ENCODE measurements at regions not wholly inside any gene's neighbourhood (a gene's known extent, or its start where the extent isn't known, plus 50 kb on each side); places are given as distances from the start of the nearest gene placed in this dataset.

GRCh38 chr5:67686746-67687145, 490.1 kb upstream of the CD180 start:
- TF ChIP-seq MYC (IDR thresholded peaks at IDR 0.05; ENCODE audit: low read depth, low read length) (no peak), JUN (IDR thresholded peaks at IDR 0.05; ENCODE audit: borderline replicate concordance, insufficient read depth, insufficient read length, low read depth) (no peak), GATA2 (IDR thresholded peaks at IDR 0.05; ENCODE audit: insufficient read depth, insufficient read length, low read depth, low read length) (no peak), POLR2AphosphoS5 (IDR thresholded peaks at IDR 0.05; ENCODE audit: insufficient read depth, low read depth, low read length) (no peak), POLR2A (IDR thresholded peaks at IDR 0.05; ENCODE audit: low read depth, low read length) (no peak), MAX (IDR thresholded peaks at IDR 0.05; ENCODE audit: insufficient read depth, insufficient read length) (no peak)
- no peak overlapping the region for H2AFZ ChIP-seq (ENCODE audit: low read depth, low read length)
- H3K9me1 ChIP-seq (replicated peaks; ENCODE audit: control insufficient read depth, extremely low read depth, insufficient read depth, low read length): no peaks in the 10 kb centered on the region
- CTCF ChIA-PET: no interaction called here
- intact Hi-C loops (cut with micrococcal nuclease): no loop called here
- H3K36me3 ChIP-seq (ENCODE audit: control insufficient read depth in 2 of 2, extremely low read depth in 1 of 2, insufficient read depth in 2 of 2, low read length in 2 of 2): no peaks in the 10 kb centered on the region
- no peaks in the 10 kb centered on the region for H3K79me2 ChIP-seq (ENCODE audit: control insufficient read depth, insufficient read depth, low read length)
- H3K9me3 ChIP-seq (replicated peaks; ENCODE audit: control insufficient read depth, insufficient read depth, low read length): no peaks in the 10 kb centered on the region
- BruUV-seq (replicated peaks): no TSS peak
- no peak for FAIRE-seq
- POLR2A ChIA-PET: no interaction called here
- H3K4me1 ChIP-seq (ENCODE audit: control insufficient read depth, extremely low read depth, insufficient read depth, low read length): no peaks in the 10 kb centered on the region
- no peak for DNase-seq (ENCODE audit: low read depth, low spot score)
- no peak overlapping the region for H3K27ac ChIP-seq (ENCODE audit: insufficient read depth, low read depth, low read length)
- no peak overlapping the region for H3K4me3 ChIP-seq (replicated peaks in 1 of 3; ENCODE audit: insufficient read depth in 1 of 3, low read depth in 1 of 3, low read length in 3 of 3)
- no peak overlapping the region for H3K4me2 ChIP-seq (ENCODE audit: insufficient read depth, low read length)
- H4K20me1 ChIP-seq (replicated peaks; ENCODE audit: control insufficient read depth, extremely low read depth, insufficient read depth, low read length): no peaks in the 10 kb centered on the region
- H3K27me3 ChIP-seq (ENCODE audit: control insufficient read depth in 2 of 2, insufficient read depth in 2 of 2, low read length in 2 of 2): no peaks in the 10 kb centered on the region
- dilution Hi-C loops (cut with MboI; ENCODE audit: extremely low pct_ligation_motif_present, low sequenced_read_pairs): no loop called here
- no peak overlapping the region for H3K9ac ChIP-seq (replicated peaks; ENCODE audit: extremely low read depth, insufficient read depth, low read length)

GRCh38 chr5:67681703-67682102, 485.1 kb upstream of the CD180 start:
- intact Hi-C loops (cut with micrococcal nuclease): no loop called here
- FAIRE-seq (no peak), DNase-seq (ENCODE audit: low read depth, low spot score) (no peak)
- H3K79me2 ChIP-seq (ENCODE audit: control insufficient read depth, insufficient read depth, low read length): no peaks in the 10 kb centered on the region
- TF ChIP-seq CTCF (IDR thresholded peaks at IDR 0.05; ENCODE audit: extremely low read depth in 1 of 2, insufficient read depth in 1 of 2, low read depth in 1 of 2, low read length in 2 of 2): no peak
- TF ChIP-seq EZH2 (IDR thresholded peaks at IDR 0.05; ENCODE audit: borderline replicate concordance, low read depth, low read length, severe bottlenecking): no peak
- no peak for TF ChIP-seq JUN (IDR thresholded peaks at IDR 0.05; ENCODE audit: borderline replicate concordance, insufficient read depth, insufficient read length, low read depth)
- TF ChIP-seq GATA2 (IDR thresholded peaks at IDR 0.05; ENCODE audit: insufficient read depth, insufficient read length, low read depth, low read length): no peak
- no peak for TF ChIP-seq POLR2A (IDR thresholded peaks at IDR 0.05; ENCODE audit: low read depth, low read length)
- no peak for TF ChIP-seq FOS (IDR thresholded peaks at IDR 0.05; ENCODE audit: borderline replicate concordance, insufficient read depth, low read length)
- TF ChIP-seq MYC (IDR thresholded peaks at IDR 0.05; ENCODE audit: low read depth, low read length): no peak
- TF ChIP-seq POLR2AphosphoS5 (IDR thresholded peaks at IDR 0.05; ENCODE audit: insufficient read depth, low read depth, low read length): no peak
- TF ChIP-seq MAX (IDR thresholded peaks at IDR 0.05; ENCODE audit: insufficient read depth, insufficient read length): no peak
- dilution Hi-C loops (cut with MboI; ENCODE audit: extremely low pct_ligation_motif_present, low sequenced_read_pairs): no loop called here
- H3K4me2 ChIP-seq (ENCODE audit: insufficient read depth, low read length): no peak overlapping the region
- H3K27me3 ChIP-seq (ENCODE audit: control insufficient read depth in 2 of 2, insufficient read depth in 2 of 2, low read length in 2 of 2): no peaks in the 10 kb centered on the region
- H3K27ac ChIP-seq (ENCODE audit: insufficient read depth, low read depth, low read length): no peak overlapping the region
- H3K9me1 ChIP-seq (replicated peaks; ENCODE audit: control insufficient read depth, extremely low read depth, insufficient read depth, low read length): no peaks in the 10 kb centered on the region
- H3K4me3 ChIP-seq (replicated peaks in 1 of 3; ENCODE audit: insufficient read depth in 1 of 3, low read depth in 1 of 3, low read length in 3 of 3): no peak overlapping the region
- no peak overlapping the region for H2AFZ ChIP-seq (ENCODE audit: low read depth, low read length)
- ChIA-PET POLR2A (no interaction called here), CTCF (no interaction called here)
- no peaks in the 10 kb centered on the region for H3K36me3 ChIP-seq (ENCODE audit: control insufficient read depth in 2 of 2, extremely low read depth in 1 of 2, insufficient read depth in 2 of 2, low read length in 2 of 2)
- no peaks in the 10 kb centered on the region for H3K4me1 ChIP-seq (ENCODE audit: control insufficient read depth, extremely low read depth, insufficient read depth, low read length)
- H3K9me3 ChIP-seq (replicated peaks; ENCODE audit: control insufficient read depth, insufficient read depth, low read length): no peaks in the 10 kb centered on the region
- no peak overlapping the region for H3K9ac ChIP-seq (replicated peaks; ENCODE audit: extremely low read depth, insufficient read depth, low read length)
- no TSS peak for BruUV-seq (replicated peaks)
- H4K20me1 ChIP-seq (replicated peaks; ENCODE audit: control insufficient read depth, extremely low read depth, insufficient read depth, low read length): no peaks in the 10 kb centered on the region

Measured in endothelial cell of umbilical vein (primary cell).